ENCODE measurements at regions not wholly inside any gene's neighbourhood (a gene's known extent, or its start where the extent isn't known, plus 50 kb on each side); places are given as distances from the start of the nearest gene placed in this dataset.

DNA sequence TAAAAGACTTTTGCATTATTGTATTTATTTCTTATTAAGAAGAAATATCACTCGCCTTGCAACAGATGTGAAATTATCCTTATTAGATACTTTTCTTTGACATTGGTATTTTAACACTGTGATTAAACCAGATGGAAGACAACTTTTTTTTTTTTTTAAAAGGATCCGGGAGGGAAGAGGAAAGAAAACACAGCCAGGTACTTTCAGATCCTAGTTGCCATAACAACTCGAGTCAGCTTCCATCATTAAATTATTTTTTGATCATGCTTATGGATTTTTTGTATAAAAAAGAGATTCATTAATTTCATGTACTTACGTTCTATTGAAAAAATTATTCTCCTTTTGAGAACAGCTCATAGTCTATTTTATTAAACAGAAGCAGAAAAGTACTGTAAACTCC lies 515.7 kb downstream of the TBC1D4 start:
- no peak for DNase-seq (ENCODE audit: low read depth)

DNA sequence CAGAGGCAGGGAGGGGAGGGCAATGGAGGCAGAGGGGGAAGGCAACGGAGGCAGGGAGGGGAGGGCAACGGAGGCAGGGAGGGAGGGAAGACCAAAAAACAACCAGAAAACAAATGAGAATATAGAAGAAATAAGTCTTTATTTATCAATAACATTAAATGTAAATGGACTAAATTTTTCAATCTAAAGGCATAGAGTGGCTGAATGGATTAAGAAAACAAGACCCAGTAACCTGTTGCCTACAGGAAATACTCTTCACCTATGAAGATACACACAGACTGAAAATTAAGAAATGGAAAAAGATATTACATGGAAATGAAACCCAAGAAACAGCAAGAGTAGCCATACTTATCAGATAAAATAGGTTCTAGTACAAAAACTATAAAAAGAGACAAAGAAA lies 536.3 kb downstream of the TBC1D4 start:
- no peak for DNase-seq (ENCODE audit: low read depth)

DNA sequence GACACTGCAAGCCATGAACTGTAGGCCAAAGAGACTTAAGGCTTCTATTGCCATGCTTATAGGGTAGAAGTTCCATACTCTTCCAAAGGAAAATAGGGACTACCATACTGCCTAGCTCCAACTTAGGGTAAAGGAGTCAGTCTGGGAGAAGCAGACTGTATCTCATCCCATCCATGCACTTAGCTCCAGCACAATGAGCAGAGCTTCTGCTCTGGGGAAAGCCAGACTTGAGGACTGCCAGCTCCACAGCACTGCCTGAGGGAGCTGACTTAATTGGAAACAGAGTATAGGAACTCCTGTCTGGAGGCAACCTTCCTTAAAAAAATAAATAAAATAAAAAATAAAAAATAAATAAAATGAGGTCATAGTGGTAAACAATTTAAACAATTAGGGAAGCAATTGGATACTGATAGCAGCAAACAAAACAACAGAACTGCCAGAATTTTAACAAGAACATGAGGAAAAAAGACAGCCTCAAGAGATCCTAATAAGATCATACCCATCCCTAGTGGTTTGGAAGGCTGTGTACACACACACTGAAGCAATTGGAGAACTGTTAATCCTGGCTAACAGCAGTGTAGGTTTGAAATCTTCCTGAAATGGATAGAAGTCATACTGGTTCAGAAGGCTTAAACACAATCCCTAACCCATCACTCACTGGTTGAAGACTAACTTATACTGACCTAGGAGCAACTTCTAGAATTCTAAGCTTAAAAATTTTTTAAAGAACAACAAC lies 550.1 kb downstream of the TBC1D4 start:
- DNase-seq (ENCODE audit: low read depth): no peak

DNA sequence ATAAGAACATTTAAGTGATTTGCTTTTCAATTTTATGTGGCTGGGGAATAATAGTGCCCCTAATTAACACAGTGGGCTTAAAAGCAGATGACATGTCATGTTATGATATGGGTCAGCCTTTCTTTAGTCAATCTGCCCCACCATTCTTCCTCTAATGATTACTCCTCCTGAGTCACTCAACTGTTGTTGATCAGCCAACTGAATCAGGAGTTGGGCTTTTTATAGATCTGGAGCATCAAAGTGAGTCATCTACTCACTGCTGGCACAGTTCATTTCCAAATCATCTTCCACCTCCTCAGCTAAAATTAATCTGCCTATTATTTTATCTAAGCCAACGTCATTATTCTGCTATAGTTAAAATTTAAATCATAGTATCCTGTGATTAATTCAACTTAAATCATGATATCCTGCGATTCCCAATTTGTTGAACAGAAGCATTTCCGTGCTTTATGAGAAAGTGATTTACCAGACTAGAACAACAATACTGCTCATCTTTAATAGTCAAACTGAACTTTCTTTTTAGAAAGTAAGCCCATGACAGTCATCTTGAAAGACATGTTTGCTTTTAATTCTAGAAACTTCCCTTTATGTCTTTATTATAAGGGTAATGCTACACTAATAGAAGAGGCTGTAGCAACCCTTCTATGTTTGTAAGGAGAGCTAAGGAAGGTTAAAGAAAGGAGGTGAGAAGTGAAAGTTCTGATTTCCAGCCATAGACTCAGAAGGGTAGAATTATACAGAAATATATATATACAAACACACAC lies 551.4 kb downstream of the TBC1D4 start:
- peak; percentile 64 for DNase-seq (ENCODE audit: low read depth)

- DNase-seq (ENCODE audit: low read depth): no peak
Observed at GRCh38 chr13:74929436-74929835, 552.5 kb downstream of the TBC1D4 start.

DNA sequence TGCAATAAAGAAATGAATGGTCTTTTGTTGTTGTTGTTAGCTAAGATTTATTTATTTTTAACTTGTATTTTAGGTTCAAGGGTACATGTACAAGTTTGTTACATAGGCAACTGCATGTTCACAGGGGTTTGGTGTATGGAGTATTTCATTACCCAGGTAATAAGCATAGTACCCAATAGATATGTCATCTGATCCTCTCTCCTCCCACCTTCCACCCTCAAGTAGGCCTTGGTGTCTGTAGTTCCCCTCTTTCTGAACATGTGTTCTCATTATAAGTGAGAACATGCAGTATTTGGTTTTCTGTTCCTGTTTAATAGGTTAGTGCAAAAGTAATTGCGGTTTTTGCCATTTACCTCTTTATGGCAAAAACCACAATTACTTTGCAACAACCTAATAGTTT lies 554.1 kb downstream of the TBC1D4 start:
- DNase-seq (ENCODE audit: low read depth): no peak

- no peak for DNase-seq (ENCODE audit: low read depth)
Observed at GRCh38 chr13:74922963-74923362, 559.0 kb downstream of the TBC1D4 start.

DNA sequence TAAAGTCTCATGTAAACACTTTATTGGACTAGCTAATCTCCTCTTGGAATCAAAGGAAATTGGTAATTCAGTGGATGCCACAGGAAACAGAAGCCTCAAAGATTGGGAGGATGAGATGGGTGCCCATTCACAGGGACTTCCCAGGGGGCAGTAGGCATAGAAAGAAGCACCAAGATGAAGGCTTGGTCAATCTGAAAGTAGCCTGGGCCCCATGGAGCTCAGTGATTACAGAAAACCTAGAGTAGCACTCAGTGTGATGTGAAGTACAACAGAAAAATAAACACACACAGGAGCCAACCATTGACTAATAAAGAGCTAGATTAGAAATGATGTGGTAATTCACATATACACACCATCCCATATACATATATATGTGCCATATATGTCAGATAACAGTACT lies 560.6 kb downstream of the TBC1D4 start:
- no peak for DNase-seq (ENCODE audit: low read depth)

DNA sequence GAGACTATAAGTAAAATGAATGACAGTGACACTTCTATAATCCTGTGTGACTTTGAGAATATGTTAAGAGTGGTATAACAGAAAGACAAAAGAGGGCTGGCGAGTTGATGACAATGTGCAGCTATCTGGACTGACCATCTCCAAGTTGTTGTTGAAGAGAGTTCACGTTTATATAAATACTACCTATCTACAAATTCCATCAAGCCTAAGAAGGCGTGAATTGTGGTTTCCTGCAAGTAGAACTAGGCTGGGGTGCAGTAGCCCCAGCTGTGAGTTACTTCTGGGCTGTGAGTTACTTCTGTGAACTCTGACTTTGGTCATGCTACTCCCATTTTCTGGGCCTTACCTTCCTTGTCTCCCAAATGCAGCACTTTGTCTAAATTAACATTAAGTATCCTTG lies 561.0 kb downstream of the TBC1D4 start:
- peak; percentile 38 for DNase-seq (ENCODE audit: low read depth)

DNA sequence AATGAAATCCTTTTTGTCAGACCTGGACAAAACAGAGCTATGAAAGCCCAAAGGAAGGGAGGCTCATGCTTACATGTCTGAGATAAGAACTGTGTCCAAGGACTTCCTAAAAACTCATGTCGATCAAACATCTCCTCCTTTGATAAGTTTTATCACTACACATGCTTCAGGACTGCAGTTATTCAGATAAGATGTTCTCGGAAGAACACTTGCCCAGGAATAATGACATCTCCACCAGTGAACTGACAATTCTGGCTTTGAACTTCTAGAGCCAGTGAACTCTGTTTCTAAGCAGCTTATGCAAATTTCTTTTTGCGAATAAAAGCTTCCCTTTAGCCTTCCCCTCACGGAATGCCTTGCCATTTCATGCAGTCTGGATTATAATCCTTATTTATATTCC lies 561.6 kb downstream of the TBC1D4 start:
- no peak for DNase-seq (ENCODE audit: low read depth)

DNA sequence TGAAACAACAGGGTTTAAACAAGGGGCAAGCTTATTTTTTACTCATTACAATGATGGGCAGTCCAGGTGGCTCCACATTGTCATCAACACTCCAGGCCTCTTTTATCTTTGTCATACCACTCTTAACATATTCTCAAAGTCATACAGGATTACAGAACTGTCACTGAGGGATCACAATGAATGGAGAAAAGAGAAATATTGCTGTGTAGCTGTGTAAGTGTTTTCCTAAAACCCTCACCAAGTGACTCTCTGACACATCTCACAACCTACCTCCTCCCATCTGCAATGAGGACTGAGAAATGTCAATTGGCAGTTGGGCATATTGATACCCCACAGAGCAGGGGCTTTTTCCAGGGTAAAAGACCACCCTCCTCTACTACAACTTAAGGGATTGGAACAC lies 562.1 kb downstream of the TBC1D4 start:
- no peak for DNase-seq (ENCODE audit: low read depth)

DNA sequence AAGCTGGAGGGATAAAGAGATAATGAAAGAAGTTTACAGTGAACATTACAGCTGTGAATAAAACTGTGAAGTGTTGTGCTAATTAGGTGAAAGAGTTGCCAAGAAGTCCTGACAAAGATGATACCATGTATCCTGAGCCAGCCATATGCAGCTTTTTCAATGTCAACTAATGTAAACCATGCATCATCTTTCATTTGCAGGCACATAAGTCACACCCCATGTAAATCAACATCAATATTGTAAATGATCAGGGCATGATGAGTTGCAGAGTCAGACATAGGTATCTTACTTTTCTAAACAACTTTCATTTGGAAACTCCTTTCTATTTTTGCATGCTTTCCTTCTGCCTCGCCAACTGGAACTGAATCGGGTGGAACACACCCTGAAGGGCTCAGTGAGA lies 569.1 kb downstream of the TBC1D4 start:
- DNase-seq (ENCODE audit: low read depth): no peak

- DNase-seq (ENCODE audit: low read depth): no peak
Observed at GRCh38 chr13:74910415-74910814, 571.6 kb downstream of the TBC1D4 start.

DNA sequence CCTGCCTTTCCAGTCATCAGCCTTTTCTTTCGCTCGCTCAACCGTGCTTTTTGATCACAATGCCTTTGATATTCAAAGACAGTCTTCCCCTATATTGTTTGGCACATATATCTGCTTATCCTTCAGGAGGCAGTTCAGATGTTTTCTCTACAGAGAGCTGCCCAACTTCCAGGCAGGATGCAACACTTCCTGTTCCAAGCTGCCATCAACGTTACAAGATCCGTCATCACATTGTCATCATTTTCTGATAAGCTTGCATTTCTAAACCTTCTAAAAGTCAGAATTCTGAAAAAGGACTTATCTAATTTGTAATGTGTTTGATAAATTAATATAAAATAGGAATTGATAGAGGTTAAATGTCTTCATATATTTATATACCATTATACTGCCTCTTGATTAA lies 574.2 kb downstream of the TBC1D4 start:
- DNase-seq (ENCODE audit: low read depth): no peak

- DNase-seq (ENCODE audit: low read depth): no peak
Observed at GRCh38 chr13:74904556-74904955, 577.4 kb downstream of the TBC1D4 start.

GRCh38 chr13:74895042-74895796 lies 586.8 kb downstream of the TBC1D4 start:
- no peak for DNase-seq (ENCODE audit: low read depth)

DNA sequence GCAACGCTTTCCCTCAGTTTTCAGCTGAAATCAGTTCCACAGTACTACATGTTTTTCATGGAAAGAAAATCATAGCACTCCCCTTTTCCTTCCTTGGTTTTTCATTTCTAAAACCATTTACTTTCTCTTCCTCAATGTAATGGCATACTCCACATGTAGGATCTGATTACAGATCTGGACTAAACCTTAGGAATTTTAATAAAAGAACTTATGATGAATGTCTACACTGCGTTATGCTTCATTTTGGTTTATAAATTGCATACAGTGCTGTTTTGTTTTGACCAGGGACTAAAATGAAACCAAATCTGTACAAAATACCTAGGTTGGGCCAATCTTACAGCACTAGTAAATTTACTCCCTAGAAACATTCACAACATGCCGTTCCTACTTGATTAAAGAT lies 589.9 kb downstream of the TBC1D4 start:
- DNase-seq (ENCODE audit: low read depth): no peak

DNA sequence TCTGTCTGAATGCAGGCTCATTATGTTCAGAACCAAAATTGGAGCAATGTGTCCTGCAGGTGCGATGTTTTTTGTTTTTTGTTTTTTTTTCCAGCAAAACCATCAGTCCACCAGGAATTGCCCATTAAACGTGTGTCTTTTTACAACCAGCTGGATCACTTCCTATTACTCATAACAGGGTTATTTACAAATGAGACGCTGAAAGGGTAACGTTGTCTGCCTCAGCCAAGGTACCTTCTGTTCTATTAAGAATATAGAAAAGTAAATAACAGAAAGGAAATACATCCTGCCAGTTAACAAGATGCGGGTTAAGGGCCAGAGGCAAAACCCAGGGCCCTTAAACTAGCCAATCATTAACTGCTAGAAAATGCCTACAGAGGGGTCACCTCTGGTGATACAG lies 590.4 kb downstream of the TBC1D4 start:
- peak; percentile 80 for DNase-seq (ENCODE audit: low read depth)

- DNase-seq (ENCODE audit: low read depth): peak; percentile 60
Observed at GRCh38 chr13:74889321-74889720, 592.6 kb downstream of the TBC1D4 start.

DNA sequence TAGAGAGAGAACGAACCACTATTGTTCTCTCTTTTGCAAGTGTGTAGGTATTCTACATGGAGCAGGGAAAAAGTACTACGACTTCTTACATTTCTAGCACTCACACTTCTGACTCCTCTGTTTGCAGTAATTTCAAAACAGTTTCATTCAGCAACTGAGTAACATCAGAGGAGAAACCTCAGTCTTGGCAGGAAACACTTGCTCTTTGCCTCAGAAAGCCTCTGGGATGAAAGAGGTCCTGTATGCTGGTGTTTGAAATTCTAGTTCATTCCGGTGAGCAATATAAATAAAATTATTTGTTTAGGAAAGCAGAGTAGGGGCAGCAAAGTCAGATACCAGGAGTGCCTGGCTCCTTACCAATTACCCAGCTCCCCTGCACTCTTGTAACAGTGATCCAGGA lies 595.5 kb downstream of the TBC1D4 start:
- DNase-seq (ENCODE audit: low read depth): peak; percentile 67

DNA sequence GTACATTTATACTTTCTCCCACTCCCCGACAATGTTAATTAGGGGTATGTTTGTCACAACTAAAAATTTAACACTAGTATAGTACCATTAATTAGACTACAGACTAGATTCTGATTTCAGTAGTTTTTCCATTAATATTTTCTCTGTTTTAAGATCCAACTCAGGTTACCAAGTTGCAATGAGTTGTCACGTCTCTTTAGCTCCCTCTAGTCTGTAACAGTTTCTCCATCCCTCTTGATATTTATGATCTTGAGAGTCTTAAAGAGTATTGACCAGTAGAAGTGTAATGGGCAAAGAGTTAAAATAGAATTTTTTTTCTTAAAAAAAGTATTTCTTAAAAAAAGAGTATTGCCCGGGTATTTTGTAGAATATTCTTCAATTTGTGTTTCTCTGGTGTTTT lies 598.1 kb downstream of the TBC1D4 start:
- no peak for DNase-seq (ENCODE audit: low read depth)

DNA sequence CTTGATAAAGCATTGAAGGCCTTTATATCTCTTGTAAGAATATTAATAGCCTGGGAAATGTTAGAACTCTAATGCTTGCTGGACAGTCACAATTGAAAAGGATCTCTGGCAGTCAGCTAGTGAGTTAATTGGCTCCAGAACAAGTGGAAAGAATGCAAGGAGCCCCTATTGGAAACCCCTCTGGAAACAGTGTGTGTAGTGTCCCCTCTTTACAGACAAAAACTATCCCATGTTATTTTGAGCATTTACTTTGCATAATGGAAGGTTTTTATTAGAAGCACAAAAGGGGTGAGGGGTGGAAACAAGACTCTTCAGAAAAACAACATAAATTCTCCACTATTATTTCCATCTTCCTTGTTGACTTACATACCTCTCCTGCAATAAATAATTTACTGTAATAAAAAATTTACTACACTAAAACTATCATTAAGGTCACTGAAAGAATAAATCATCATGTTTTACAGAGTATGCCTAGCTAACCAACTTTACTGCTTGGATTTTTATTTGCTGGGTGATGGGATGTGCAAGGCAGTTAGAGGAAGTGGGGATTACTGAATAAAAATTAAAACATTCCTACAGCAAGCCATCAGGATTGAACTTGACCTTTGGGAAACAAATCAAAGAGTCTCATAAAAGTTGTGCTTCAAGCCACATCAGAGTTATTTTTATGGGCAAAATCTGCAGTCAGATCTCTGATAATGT lies 610.4 kb downstream of the TBC1D4 start:
- DNase-seq (ENCODE audit: low read depth): no peak

Data from iris pigment epithelial cell (primary cell).